Suprapubic skin (tissue), 4 donors: ENCODE measurements at regions not wholly inside any gene's neighbourhood (a gene's known extent, or its start where the extent isn't known, plus 50 kb on each side); places are given as distances from the start of the nearest gene placed in this dataset.

Source experiments
- EP300 ChIP-seq: sonication (generic); formaldehyde crosslinking; IDR thresholded peaks from one replicate; pipeline ENCODE4 v1.6.1; 2017; ENCODE audit warnings: antibody characterized with exemption
- POLR2A ChIP-seq, 2 donors: fragments of 450-650 bp; IDR thresholded peaks; one replicate each; pipeline ENCODE4 v1.6.1; 2017; ENCODE audit warnings: antibody characterized with exemption in 2 of 2, mild to moderate bottlenecking in 2 of 2, moderate library complexity in 2 of 2
- POLR2AphosphoS5 ChIP-seq, 3 donors: sonication (generic); formaldehyde crosslinking; IDR thresholded peaks; one replicate each; pipeline ENCODE4 v1.6.1; 2017; ENCODE audit warnings: antibody characterized with exemption in 3 of 3
- TF ChIP-seq, protein P1 (sequence below), 2 donors: fragments of 200-600 bp in 1 of 2; fragments of 450-650 bp in 1 of 2; sonication (generic) in 1 of 2; IDR thresholded peaks; one replicate each; pipeline ENCODE4 v1.5.1; 2016 to 2019; ENCODE audit warnings: antibody characterized with exemption in 2 of 2, mild to moderate bottlenecking in 1 of 2, moderate library complexity in 1 of 2

DNA sequence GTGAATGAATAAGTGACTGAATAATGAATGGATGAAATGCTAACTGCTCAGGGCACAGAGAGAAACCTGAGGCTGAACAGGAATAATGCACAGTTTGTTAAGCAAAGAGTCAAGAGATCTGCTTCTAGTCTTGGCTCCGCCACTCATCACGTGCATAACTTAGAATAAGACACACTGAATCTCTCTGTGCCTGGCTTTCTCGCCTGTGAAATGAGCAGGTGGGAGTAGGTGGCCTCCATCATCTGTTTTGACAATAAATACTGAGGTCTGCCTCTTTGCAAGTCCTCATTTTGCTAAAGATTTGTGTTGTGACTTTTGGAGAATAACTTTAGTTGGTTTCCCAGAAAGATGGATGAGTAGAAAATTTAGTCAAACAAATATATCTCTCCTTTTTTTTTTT is 318.0 kb downstream of the FBXW7 start:
- TF ChIP-seq POLR2A (IDR thresholded peaks at IDR 0.05) (no peak), POLR2AphosphoS5 (IDR thresholded peaks at IDR 0.05) (no peak), EP300 (no peak)
- TF ChIP-seq, protein P1, sequence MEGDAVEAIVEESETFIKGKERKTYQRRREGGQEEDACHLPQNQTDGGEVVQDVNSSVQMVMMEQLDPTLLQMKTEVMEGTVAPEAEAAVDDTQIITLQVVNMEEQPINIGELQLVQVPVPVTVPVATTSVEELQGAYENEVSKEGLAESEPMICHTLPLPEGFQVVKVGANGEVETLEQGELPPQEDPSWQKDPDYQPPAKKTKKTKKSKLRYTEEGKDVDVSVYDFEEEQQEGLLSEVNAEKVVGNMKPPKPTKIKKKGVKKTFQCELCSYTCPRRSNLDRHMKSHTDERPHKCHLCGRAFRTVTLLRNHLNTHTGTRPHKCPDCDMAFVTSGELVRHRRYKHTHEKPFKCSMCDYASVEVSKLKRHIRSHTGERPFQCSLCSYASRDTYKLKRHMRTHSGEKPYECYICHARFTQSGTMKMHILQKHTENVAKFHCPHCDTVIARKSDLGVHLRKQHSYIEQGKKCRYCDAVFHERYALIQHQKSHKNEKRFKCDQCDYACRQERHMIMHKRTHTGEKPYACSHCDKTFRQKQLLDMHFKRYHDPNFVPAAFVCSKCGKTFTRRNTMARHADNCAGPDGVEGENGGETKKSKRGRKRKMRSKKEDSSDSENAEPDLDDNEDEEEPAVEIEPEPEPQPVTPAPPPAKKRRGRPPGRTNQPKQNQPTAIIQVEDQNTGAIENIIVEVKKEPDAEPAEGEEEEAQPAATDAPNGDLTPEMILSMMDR (IDR thresholded peaks at IDR 0.05), result no peak
